ENCODE measurements at regions not wholly inside any gene's neighbourhood (a gene's known extent, or its start where the extent isn't known, plus 50 kb on each side); places are given as distances from the start of the nearest gene placed in this dataset.

DNA sequence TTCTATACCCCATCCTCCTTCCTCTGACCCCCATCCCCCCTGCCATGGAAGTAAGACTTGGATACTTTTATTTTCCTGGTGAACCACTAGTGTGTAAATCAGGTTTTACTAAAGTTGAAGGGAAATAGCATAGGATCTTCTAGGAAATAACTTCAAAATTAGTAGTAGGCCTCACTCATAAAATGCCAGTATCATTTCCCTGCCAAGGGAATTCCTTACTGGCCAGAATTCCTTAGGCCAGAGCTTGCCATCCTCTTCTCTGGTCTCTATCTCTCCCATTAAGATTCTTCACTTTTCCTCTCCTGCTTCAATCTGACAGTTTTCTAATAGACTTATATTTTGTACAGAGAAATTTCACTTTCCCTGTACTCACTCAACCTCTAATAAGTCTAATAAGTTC lies 322.8 kb upstream of the TANK start:
- TF ChIP-seq POLR2A (IDR thresholded peaks at IDR 0.05) (no peak), POLR2AphosphoS5 (IDR thresholded peaks at IDR 0.05) (no peak)
- TF ChIP-seq, protein P1, sequence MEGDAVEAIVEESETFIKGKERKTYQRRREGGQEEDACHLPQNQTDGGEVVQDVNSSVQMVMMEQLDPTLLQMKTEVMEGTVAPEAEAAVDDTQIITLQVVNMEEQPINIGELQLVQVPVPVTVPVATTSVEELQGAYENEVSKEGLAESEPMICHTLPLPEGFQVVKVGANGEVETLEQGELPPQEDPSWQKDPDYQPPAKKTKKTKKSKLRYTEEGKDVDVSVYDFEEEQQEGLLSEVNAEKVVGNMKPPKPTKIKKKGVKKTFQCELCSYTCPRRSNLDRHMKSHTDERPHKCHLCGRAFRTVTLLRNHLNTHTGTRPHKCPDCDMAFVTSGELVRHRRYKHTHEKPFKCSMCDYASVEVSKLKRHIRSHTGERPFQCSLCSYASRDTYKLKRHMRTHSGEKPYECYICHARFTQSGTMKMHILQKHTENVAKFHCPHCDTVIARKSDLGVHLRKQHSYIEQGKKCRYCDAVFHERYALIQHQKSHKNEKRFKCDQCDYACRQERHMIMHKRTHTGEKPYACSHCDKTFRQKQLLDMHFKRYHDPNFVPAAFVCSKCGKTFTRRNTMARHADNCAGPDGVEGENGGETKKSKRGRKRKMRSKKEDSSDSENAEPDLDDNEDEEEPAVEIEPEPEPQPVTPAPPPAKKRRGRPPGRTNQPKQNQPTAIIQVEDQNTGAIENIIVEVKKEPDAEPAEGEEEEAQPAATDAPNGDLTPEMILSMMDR (IDR thresholded peaks at IDR 0.05): no peak

Measured in breast epithelium (tissue), 3 donors.